ENCODE measurements at regions not wholly inside any gene's neighbourhood (a gene's known extent, or its start where the extent isn't known, plus 50 kb on each side); places are given as distances from the start of the nearest gene placed in this dataset.
A peak's percentile ranks its signal among the peaks of the same experiment; 100 is the strongest.

DNA sequence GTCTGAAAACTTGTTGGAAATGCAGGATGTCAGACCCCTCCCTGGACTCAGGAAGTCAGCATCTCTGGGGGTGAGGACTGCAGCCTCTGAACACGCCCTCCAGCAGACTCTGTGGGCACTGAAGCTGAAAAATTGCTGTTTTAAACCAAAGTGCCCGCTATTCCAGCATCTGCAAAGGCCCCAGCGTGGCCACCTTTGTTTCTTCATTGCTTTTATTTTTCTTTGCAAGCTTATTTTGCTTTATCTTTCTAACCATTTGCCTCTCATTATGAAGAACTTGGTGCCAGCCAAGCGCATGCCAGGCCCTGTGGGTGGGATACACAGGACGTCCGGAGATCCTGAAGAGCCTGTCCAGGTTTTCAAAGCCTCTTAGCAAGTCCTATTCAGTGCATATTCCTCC, 203.9 kb upstream of the CST7 start:
- no peaks in the 10 kb centered on the region for H3K27me3 ChIP-seq (ENCODE audit: insufficient read depth, low read length, poor library complexity)
- no peak overlapping the region for H2BK5ac ChIP-seq (ENCODE audit: low read length)

GRCh38 chr20:24745617-24746350, 203.3 kb upstream of the CST7 start:
- no peak overlapping the region for H2BK15ac ChIP-seq (replicated peaks; ENCODE audit: low read depth)
- H3K27ac ChIP-seq (ENCODE audit: low read depth, low read length) = no peak overlapping the region
- H2AK5ac ChIP-seq (ENCODE audit: low read length) = no peak overlapping the region
- H3K18ac ChIP-seq (ENCODE audit: low read length) = no peak overlapping the region
- H2BK5ac ChIP-seq (ENCODE audit: low read length) = no peak overlapping the region
- DNase-seq = no peak
- no peaks in the 10 kb centered on the region for H3K4me1 ChIP-seq (ENCODE audit: control insufficient read depth, low read depth, low read length)
- no peaks in the 10 kb centered on the region for H3K79me1 ChIP-seq (ENCODE audit: low read length)
- no peaks in the 10 kb centered on the region for H3K36me3 ChIP-seq (ENCODE audit: control insufficient read depth, insufficient read depth, low read length)
- no peaks in the 10 kb centered on the region for H3K79me2 ChIP-seq (ENCODE audit: control insufficient read depth, insufficient read depth, low read length)
- H3K4me3 ChIP-seq (ENCODE audit: low read length) = no peak overlapping the region
- H3K4ac ChIP-seq (ENCODE audit: low read depth, low read length) = no peak overlapping the region
- H4K5ac ChIP-seq (ENCODE audit: low read length) = no peak overlapping the region
- no CpG with 5 or more reads among the region's 14 CpGs for WGBS (ENCODE audit: extremely low coverage, insufficient coverage, low lambda C conversion rate)
- no peak overlapping the region for H3K9ac ChIP-seq (ENCODE audit: low read length)
- peak overlapping the region; percentile 11 for H3K56ac ChIP-seq (ENCODE audit: low read length)
- no peak overlapping the region for H4K8ac ChIP-seq (ENCODE audit: low read depth, low read length)
- no peak overlapping the region for H2BK120ac ChIP-seq (ENCODE audit: low read depth, low read length)
- H3K4me2 ChIP-seq (ENCODE audit: low read length) = no peak overlapping the region
- no peaks in the 10 kb centered on the region for H3K27me3 ChIP-seq (ENCODE audit: insufficient read depth, low read length, poor library complexity)
- no peak overlapping the region for H3K23ac ChIP-seq (ENCODE audit: low read length)

More for the DNA sequence above, 203.9 kb upstream of the CST7 start:
- no peak overlapping the region for H3K4ac ChIP-seq (ENCODE audit: low read depth, low read length)
- H3K18ac ChIP-seq (ENCODE audit: low read length) = no peak overlapping the region
- no peak overlapping the region for H3K27ac ChIP-seq (ENCODE audit: low read depth, low read length)
- no peak overlapping the region for H2AK5ac ChIP-seq (ENCODE audit: low read length)
- DNase-seq = no peak
- H3K4me2 ChIP-seq (ENCODE audit: low read length) = no peak overlapping the region
- no peak overlapping the region for H2BK120ac ChIP-seq (ENCODE audit: low read depth, low read length)
- no peak overlapping the region for H4K5ac ChIP-seq (ENCODE audit: low read length)
- H3K4me3 ChIP-seq (ENCODE audit: low read length) = no peak overlapping the region
- H3K9ac ChIP-seq (ENCODE audit: low read length) = no peak overlapping the region
- no peaks in the 10 kb centered on the region for H3K36me3 ChIP-seq (ENCODE audit: control insufficient read depth, insufficient read depth, low read length)
- H3K4me1 ChIP-seq (ENCODE audit: control insufficient read depth, low read depth, low read length) = no peaks in the 10 kb centered on the region
- no peaks in the 10 kb centered on the region for H3K79me2 ChIP-seq (ENCODE audit: control insufficient read depth, insufficient read depth, low read length)
- no peak overlapping the region for H2BK15ac ChIP-seq (replicated peaks; ENCODE audit: low read depth)
- H3K23ac ChIP-seq (ENCODE audit: low read length) = no peak overlapping the region
- H4K8ac ChIP-seq (ENCODE audit: low read depth, low read length) = no peak overlapping the region
- no peaks in the 10 kb centered on the region for H3K79me1 ChIP-seq (ENCODE audit: low read length)
- no peak overlapping the region for H3K56ac ChIP-seq (ENCODE audit: low read length)
- WGBS (ENCODE audit: extremely low coverage, insufficient coverage, low lambda C conversion rate) = no CpG with 5 or more reads among the region's 6 CpGs

DNA sequence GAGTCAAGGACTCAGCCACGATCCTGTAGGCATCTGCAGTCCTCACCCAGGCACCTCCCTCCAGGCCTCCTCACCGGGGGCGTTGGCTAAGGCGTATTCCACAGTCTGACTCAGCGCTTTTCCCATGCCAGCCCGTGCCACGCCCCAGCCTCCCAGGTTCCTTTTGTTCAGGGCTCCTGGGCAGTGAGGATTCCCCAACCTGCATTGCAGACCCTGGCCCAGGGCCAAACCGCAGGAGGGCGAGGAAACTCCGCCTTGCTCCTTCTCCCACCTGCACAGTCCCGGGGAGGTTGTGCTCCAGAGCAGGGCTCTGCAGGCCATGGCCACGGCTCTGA, 202.8 kb upstream of the CST7 start:
- H3K9ac ChIP-seq (ENCODE audit: low read length) = no peak overlapping the region
- no peak overlapping the region for H4K5ac ChIP-seq (ENCODE audit: low read length)
- no peak overlapping the region for H3K23ac ChIP-seq (ENCODE audit: low read length)
- H4K8ac ChIP-seq (ENCODE audit: low read depth, low read length) = no peak overlapping the region
- H3K36me3 ChIP-seq (ENCODE audit: control insufficient read depth, insufficient read depth, low read length) = no peaks in the 10 kb centered on the region
- no peak overlapping the region for H3K4ac ChIP-seq (ENCODE audit: low read depth, low read length)
- H3K4me2 ChIP-seq (ENCODE audit: low read length) = no peak overlapping the region
- no peak overlapping the region for H2BK5ac ChIP-seq (ENCODE audit: low read length)
- H3K27me3 ChIP-seq (ENCODE audit: insufficient read depth, low read length, poor library complexity) = no peaks in the 10 kb centered on the region
- H3K18ac ChIP-seq (ENCODE audit: low read length) = no peak overlapping the region
- no peaks in the 10 kb centered on the region for H3K79me1 ChIP-seq (ENCODE audit: low read length)
- no CpG with 5 or more reads among the region's 12 CpGs for WGBS (ENCODE audit: extremely low coverage, insufficient coverage, low lambda C conversion rate)
- no peak overlapping the region for H3K56ac ChIP-seq (ENCODE audit: low read length)
- H3K4me3 ChIP-seq (ENCODE audit: low read length) = no peak overlapping the region
- no peak overlapping the region for H2BK15ac ChIP-seq (replicated peaks; ENCODE audit: low read depth)
- no peaks in the 10 kb centered on the region for H3K4me1 ChIP-seq (ENCODE audit: control insufficient read depth, low read depth, low read length)
- no peak overlapping the region for H3K27ac ChIP-seq (ENCODE audit: low read depth, low read length)
- DNase-seq = no peak
- H3K79me2 ChIP-seq (ENCODE audit: control insufficient read depth, insufficient read depth, low read length) = no peaks in the 10 kb centered on the region
- H2BK120ac ChIP-seq (ENCODE audit: low read depth, low read length) = no peak overlapping the region
- no peak overlapping the region for H2AK5ac ChIP-seq (ENCODE audit: low read length)

DNA sequence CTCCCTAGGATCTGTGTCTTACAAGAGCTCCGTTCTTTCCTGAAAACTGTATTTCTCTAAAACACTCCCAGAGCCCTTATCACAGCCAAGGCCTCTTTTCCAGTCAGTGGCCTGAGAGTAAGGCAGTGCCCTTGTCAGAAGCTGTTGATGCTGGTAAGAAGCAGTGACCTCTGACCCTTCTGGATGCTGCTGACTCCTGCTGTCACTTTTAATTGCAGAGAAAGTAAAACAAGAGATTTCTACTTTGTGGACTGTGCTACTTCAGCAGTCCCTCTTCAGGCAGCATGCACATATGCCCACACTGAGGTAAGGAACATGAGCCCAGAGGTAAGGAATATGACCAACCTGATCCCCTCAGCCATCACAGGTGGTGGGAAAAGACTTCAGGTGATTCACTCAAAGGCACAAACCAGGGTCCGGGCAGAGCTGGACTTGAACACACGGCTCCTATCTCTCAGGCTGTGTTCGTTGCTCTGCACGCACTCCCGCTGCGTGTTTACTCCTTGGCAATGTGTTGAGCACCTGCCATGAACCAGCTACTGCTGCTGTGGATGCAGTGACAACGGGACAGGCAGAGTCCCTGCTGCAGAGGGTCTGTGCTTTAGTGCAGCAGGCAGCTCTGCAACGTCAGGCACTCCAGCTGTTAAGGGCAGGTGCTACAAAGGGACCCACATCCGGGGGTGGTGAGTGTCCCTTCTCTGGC, 201.9 kb upstream of the CST7 start:
- no peak for DNase-seq
- Histone ChIP-seq H2BK5ac (ENCODE audit: low read length) (no peak overlapping the region), H3K79me2 (ENCODE audit: control insufficient read depth, insufficient read depth, low read length) (no peaks in the 10 kb centered on the region), H3K23ac (ENCODE audit: low read length) (no peak overlapping the region), H3K4me1 (ENCODE audit: control insufficient read depth, low read depth, low read length) (no peaks in the 10 kb centered on the region), H3K4me2 (ENCODE audit: low read length) (no peak overlapping the region), H3K56ac (ENCODE audit: low read length) (no peak overlapping the region), H3K4ac (ENCODE audit: low read depth, low read length) (no peak overlapping the region), H2BK15ac (replicated peaks; ENCODE audit: low read depth) (no peak overlapping the region), H3K27ac (ENCODE audit: low read depth, low read length) (no peak overlapping the region), H3K36me3 (ENCODE audit: control insufficient read depth, insufficient read depth, low read length) (no peaks in the 10 kb centered on the region), H3K4me3 (ENCODE audit: low read length) (no peak overlapping the region), H3K9ac (ENCODE audit: low read length) (no peak overlapping the region), H2AK5ac (ENCODE audit: low read length) (no peak overlapping the region), H4K8ac (ENCODE audit: low read depth, low read length) (no peak overlapping the region), H3K27me3 (ENCODE audit: insufficient read depth, low read length, poor library complexity) (no peaks in the 10 kb centered on the region), H3K79me1 (ENCODE audit: low read length) (no peaks in the 10 kb centered on the region), H4K5ac (ENCODE audit: low read length) (no peak overlapping the region), H3K18ac (ENCODE audit: low read length) (no peak overlapping the region), H2BK120ac (ENCODE audit: low read depth, low read length) (no peak overlapping the region)
- no CpG with 5 or more reads among the region's 10 CpGs for WGBS (ENCODE audit: extremely low coverage, insufficient coverage, low lambda C conversion rate)

DNA sequence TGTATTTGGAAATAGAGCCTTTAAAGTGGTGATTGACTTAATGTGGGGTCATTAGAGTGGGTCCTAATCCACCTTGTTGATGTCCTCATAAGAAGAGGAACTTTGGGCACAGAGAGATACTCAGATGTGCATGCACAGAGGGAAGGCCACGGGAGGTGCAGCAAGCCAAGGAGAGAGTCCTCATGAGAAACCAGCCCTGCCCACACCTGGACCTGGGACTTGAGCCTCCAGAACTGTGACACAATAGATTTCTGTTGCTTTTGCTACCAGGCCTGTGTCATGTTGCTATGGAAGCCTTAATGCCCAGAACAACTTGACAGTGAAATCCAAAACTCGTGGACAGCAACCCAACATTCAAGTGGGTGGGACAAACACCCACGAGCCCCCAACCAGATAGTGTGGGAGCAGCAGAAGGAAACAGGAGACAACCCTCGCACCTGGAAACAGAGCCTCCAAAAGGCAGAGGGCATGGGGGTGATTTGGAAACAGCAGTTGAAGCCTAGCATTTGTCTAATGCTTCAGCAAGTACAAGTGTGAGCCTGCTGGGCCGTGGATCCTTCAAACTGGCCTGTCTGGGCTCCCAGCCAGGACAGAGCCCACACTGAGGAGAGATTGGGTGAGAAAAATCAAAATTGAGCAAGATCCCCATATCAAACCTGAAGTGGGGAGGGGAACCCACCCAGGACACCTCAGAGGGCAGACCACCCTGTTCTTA, 201.0 kb upstream of the CST7 start:
- Histone ChIP-seq H3K4ac (ENCODE audit: low read depth, low read length) (no peak overlapping the region), H3K9ac (ENCODE audit: low read length) (no peak overlapping the region), H2BK15ac (replicated peaks; ENCODE audit: low read depth) (no peak overlapping the region), H3K18ac (ENCODE audit: low read length) (no peak overlapping the region), H2BK120ac (ENCODE audit: low read depth, low read length) (no peak overlapping the region), H3K79me2 (ENCODE audit: control insufficient read depth, insufficient read depth, low read length) (no peaks in the 10 kb centered on the region), H3K56ac (ENCODE audit: low read length) (no peak overlapping the region), H3K79me1 (ENCODE audit: low read length) (no peaks in the 10 kb centered on the region), H4K5ac (ENCODE audit: low read length) (no peak overlapping the region), H2AK5ac (ENCODE audit: low read length) (no peak overlapping the region), H3K4me2 (ENCODE audit: low read length) (no peak overlapping the region), H3K4me3 (ENCODE audit: low read length) (no peak overlapping the region), H3K36me3 (ENCODE audit: control insufficient read depth, insufficient read depth, low read length) (no peaks in the 10 kb centered on the region), H2BK5ac (ENCODE audit: low read length) (no peak overlapping the region), H4K8ac (ENCODE audit: low read depth, low read length) (no peak overlapping the region), H3K23ac (ENCODE audit: low read length) (no peak overlapping the region), H3K27me3 (ENCODE audit: insufficient read depth, low read length, poor library complexity) (no peaks in the 10 kb centered on the region), H3K4me1 (ENCODE audit: control insufficient read depth, low read depth, low read length) (no peaks in the 10 kb centered on the region), H3K27ac (ENCODE audit: low read depth, low read length) (no peak overlapping the region)
- WGBS (ENCODE audit: extremely low coverage, insufficient coverage, low lambda C conversion rate) = no CpG with 5 or more reads among the region's 5 CpGs
- DNase-seq = no peak
